ENCODE measurements at regions not wholly inside any gene's neighbourhood (a gene's known extent, or its start where the extent isn't known, plus 50 kb on each side); places are given as distances from the start of the nearest gene placed in this dataset.

GRCh38 chr3:182111967-182112366 lies 400.2 kb downstream of the SOX2 start:
- Histone ChIP-seq H3K4me1 (replicated peaks) (no peaks in the 10 kb centered on the region), H3K4me3 (no peak overlapping the region), H3K9me3 (no peaks in the 10 kb centered on the region), H3K36me3 (no peaks in the 10 kb centered on the region), H3K27me3 (replicated peaks; ENCODE audit: insufficient read depth) (no peaks in the 10 kb centered on the region), H3K27ac (no peak overlapping the region)
- TF ChIP-seq POLR2AphosphoS5 (IDR thresholded peaks at IDR 0.05) (no peak), POLR2A (IDR thresholded peaks at IDR 0.05) (no peak)
- TF ChIP-seq, protein P1, sequence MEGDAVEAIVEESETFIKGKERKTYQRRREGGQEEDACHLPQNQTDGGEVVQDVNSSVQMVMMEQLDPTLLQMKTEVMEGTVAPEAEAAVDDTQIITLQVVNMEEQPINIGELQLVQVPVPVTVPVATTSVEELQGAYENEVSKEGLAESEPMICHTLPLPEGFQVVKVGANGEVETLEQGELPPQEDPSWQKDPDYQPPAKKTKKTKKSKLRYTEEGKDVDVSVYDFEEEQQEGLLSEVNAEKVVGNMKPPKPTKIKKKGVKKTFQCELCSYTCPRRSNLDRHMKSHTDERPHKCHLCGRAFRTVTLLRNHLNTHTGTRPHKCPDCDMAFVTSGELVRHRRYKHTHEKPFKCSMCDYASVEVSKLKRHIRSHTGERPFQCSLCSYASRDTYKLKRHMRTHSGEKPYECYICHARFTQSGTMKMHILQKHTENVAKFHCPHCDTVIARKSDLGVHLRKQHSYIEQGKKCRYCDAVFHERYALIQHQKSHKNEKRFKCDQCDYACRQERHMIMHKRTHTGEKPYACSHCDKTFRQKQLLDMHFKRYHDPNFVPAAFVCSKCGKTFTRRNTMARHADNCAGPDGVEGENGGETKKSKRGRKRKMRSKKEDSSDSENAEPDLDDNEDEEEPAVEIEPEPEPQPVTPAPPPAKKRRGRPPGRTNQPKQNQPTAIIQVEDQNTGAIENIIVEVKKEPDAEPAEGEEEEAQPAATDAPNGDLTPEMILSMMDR (IDR thresholded peaks at IDR 0.05) = no peak
- 86% methylated on average over 4 of the region's 4 CpGs for WGBS
- DNase-seq (ENCODE audit: low spot score) = no peak
- intact Hi-C loops (cut with DNase I) = no loop called here

DNA sequence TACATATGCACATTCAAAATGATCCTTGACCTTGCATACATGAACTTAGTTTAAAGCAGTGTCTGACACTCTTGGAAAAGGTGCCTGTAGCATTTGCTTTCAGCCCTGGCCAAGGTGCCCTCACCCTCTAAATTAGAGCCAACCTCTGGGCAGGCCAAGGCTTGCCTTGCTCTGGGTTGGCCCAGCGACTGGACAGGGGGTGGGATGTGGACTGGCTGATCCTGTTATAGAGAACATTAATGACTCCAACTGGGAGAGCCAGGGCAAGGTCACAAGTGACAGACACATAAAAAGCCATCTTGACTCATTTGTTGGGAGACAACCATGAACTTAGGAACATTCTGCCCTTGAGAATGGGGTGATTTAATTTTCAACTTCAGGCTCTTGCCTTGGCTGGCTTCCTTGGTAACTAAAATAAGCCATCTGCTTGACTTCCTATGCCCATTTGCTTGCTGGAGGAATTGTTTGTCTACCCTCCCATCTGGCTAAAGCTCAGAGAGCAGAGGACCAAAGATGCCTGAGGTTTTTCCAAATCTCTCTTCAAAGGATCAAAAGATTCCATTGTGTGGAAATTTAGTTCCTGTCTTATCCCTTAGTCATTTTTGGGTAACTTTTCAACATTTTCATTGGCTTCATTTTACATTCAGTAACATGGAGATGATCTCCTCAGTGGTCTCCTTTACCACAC lies 403.7 kb downstream of the SOX2 start:
- Histone ChIP-seq H3K9me3 (no peaks in the 10 kb centered on the region), H3K4me1 (replicated peaks) (no peaks in the 10 kb centered on the region), H3K27ac (no peak overlapping the region), H3K27me3 (replicated peaks; ENCODE audit: insufficient read depth) (no peaks in the 10 kb centered on the region), H3K36me3 (no peaks in the 10 kb centered on the region), H3K4me3 (no peak overlapping the region)
- no peak for DNase-seq (ENCODE audit: low spot score)
- intact Hi-C loops (cut with DNase I) = no loop called here
- no peak for TF ChIP-seq POLR2AphosphoS5 (IDR thresholded peaks at IDR 0.05)
- TF ChIP-seq, protein P1 (IDR thresholded peaks at IDR 0.05) = no peak
- no peak for TF ChIP-seq POLR2A (IDR thresholded peaks at IDR 0.05)
- 29% methylated on average over 1 of the region's 1 CpG for WGBS

DNA sequence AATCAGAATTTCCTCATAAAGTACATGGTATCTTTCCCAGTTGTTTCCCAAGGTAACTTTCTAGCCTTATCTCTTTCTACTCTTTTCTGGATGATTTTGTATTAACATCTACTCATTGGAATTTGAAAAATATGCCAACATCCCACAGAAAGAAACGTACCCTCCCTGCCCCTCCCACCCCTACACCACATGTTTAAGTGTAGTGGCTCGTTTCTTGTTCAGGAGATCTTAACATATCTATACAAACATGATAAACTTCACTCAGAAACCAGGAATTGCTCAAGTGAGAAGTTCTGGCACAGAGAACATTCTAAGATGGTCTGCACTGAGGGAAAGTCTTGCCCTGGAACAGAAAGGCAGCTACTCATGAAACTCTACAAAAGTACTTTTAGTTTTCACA lies 404.7 kb downstream of the SOX2 start:
- intact Hi-C loops (cut with DNase I) = no loop called here
- no peak overlapping the region for H3K4me3 ChIP-seq
- no peaks in the 10 kb centered on the region for H3K4me1 ChIP-seq (replicated peaks)
- H3K9me3 ChIP-seq = no peaks in the 10 kb centered on the region
- DNase-seq (ENCODE audit: low spot score) = no peak
- no peak for TF ChIP-seq POLR2AphosphoS5 (IDR thresholded peaks at IDR 0.05)
- TF ChIP-seq, protein P1 (IDR thresholded peaks at IDR 0.05) = no peak
- no peak for TF ChIP-seq POLR2A (IDR thresholded peaks at IDR 0.05)
- no peak overlapping the region for H3K27ac ChIP-seq
- no peaks in the 10 kb centered on the region for H3K36me3 ChIP-seq
- H3K27me3 ChIP-seq (replicated peaks; ENCODE audit: insufficient read depth) = no peaks in the 10 kb centered on the region
- WGBS = 24% methylated on average over 2 of the region's 2 CpGs

DNA sequence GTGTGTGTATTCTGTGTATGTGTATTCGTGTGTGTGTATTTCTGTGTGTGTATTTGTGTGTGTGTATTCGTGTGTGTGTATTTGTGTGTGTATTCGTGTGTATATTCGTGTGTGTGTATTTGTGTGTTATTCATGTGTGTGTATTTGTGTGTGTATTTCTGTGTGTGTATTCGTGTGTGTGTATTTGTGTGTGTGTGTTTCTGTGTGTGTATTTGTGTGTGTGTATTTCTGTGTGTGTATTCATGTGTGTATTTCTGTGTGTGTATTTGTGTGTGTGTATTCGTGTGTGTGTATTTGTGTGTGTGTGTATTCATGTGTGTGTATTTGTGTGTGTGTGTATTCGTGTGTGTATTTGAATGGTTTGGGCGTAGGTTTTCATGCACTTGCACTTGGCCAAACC lies 405.4 kb downstream of the SOX2 start:
- TF ChIP-seq, protein P1 (IDR thresholded peaks at IDR 0.05) = no peak
- TF ChIP-seq POLR2A (IDR thresholded peaks at IDR 0.05) (no peak), POLR2AphosphoS5 (IDR thresholded peaks at IDR 0.05) (no peak)
- 77% methylated on average over 8 of the region's 8 CpGs for WGBS
- Histone ChIP-seq H3K36me3 (no peaks in the 10 kb centered on the region), H3K27ac (no peak overlapping the region), H3K9me3 (no peaks in the 10 kb centered on the region), H3K4me3 (no peak overlapping the region), H3K27me3 (replicated peaks; ENCODE audit: insufficient read depth) (no peaks in the 10 kb centered on the region), H3K4me1 (replicated peaks) (no peaks in the 10 kb centered on the region)
- no peak for DNase-seq (ENCODE audit: low spot score)
- intact Hi-C loops (cut with DNase I) = no loop called here

DNA sequence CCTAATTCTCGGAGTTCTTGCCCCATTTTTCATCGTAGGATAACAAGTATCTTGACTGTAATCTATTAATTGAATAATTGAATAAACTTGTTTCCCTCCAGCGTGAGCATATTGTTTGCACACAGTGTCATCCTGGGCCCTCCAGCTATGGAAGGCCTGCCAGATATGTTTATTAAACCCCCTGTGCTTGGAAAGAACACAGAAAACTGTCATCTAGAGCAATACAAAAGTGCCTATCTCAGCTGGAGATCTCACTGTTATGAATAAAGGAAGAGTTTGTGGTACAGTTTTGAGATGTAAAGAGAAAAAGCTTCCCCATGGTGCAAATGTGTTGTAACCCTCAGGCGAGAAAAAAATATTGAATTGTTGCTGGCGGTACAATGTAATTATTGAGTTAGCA lies 405.9 kb downstream of the SOX2 start:
- no peaks in the 10 kb centered on the region for H3K9me3 ChIP-seq
- intact Hi-C loops (cut with DNase I) = no loop called here
- WGBS = 45% methylated on average over 5 of the region's 5 CpGs
- DNase-seq (ENCODE audit: low spot score) = no peak
- TF ChIP-seq, protein P1 (IDR thresholded peaks at IDR 0.05) = no peak
- TF ChIP-seq POLR2A (IDR thresholded peaks at IDR 0.05) = no peak
- no peak for TF ChIP-seq POLR2AphosphoS5 (IDR thresholded peaks at IDR 0.05)
- H3K27me3 ChIP-seq (replicated peaks; ENCODE audit: insufficient read depth) = no peaks in the 10 kb centered on the region
- H3K4me3 ChIP-seq = no peak overlapping the region
- no peaks in the 10 kb centered on the region for H3K4me1 ChIP-seq (replicated peaks)
- H3K27ac ChIP-seq = no peak overlapping the region
- no peaks in the 10 kb centered on the region for H3K36me3 ChIP-seq

All from prostate gland (tissue), 2 donors.